Osteoblast (primary cell): ENCODE measurements at regions not wholly inside any gene's neighbourhood (a gene's known extent, or its start where the extent isn't known, plus 50 kb on each side); places are given as distances from the start of the nearest gene placed in this dataset.
"Not testable (repeated sequence)": the region's sequence is repeated elsewhere in the genome, so short reads cannot be mapped to it uniquely, and the experiment has no call there.

Source experiments
- DNase-seq: peaks from one replicate; pipeline ENCODE4 v3.0.0; 2011; ENCODE audit warnings: low spot score, mixed read lengths; ENCODE audit not compliant: insufficient read length; ENCODE audit errors: missing footprints
- H2AFZ ChIP-seq: 2 replicates; pipeline ENCODE4 v1.6.0; 2011; ENCODE audit warnings: mild to moderate bottlenecking, low read length
- H3K27ac ChIP-seq: 2 replicates; pipeline ENCODE4 v1.5.1; 2011; ENCODE audit warnings: mild to moderate bottlenecking, low read depth, low read length, moderate library complexity
- H3K27me3 ChIP-seq: 2 replicates; pipeline ENCODE4 v1.6.0; 2012; ENCODE audit warnings: mild to moderate bottlenecking, control low read depth, inconsistent platforms, low read length, moderate library complexity; ENCODE audit not compliant: insufficient read depth
- H3K36me3 ChIP-seq: 2 replicates; pipeline ENCODE4 v1.5.1; 2011; ENCODE audit warnings: mild to moderate bottlenecking, low read length, control low read depth, moderate library complexity; ENCODE audit not compliant: insufficient read depth
- H3K4me1 ChIP-seq: 2 replicates; pipeline ENCODE4 v1.5.1; 2011; ENCODE audit warnings: mild to moderate bottlenecking, low read length, control low read depth, moderate library complexity; ENCODE audit not compliant: insufficient read depth
- H3K4me2 ChIP-seq: 2 replicates; pipeline ENCODE4 v1.6.0; 2011; ENCODE audit warnings: mild to moderate bottlenecking, low read length; ENCODE audit not compliant: insufficient read depth
- H3K4me3 ChIP-seq: fragments of 200-600 bp; sonication (generic); 3 replicates; pipeline ENCODE4 v1.5.1; 2012; ENCODE audit warnings: mild to moderate bottlenecking, low read length, inconsistent platforms; ENCODE audit not compliant: insufficient read depth
- H3K79me2 ChIP-seq: 2 replicates; pipeline ENCODE4 v1.6.0; 2012; ENCODE audit warnings: mild to moderate bottlenecking, low read length, control low read depth, inconsistent platforms; ENCODE audit not compliant: insufficient read depth
- H3K9me3 ChIP-seq: 2 replicates; pipeline ENCODE4 v1.5.1; 2011; ENCODE audit warnings: low read depth, low read length, control low read depth
- H4K20me1 ChIP-seq: 2 replicates; pipeline ENCODE4 v1.6.0; 2012; ENCODE audit warnings: mild to moderate bottlenecking, low read length, control low read depth; ENCODE audit not compliant: insufficient read depth
- TF ChIP-seq, protein P1 (sequence below): IDR thresholded peaks from 2 replicates; pipeline ENCODE4 v1.5.1; 2011; ENCODE audit warnings: mild to moderate bottlenecking, low read depth, low read length, moderate library complexity; ENCODE audit errors: extremely low read depth

DNA sequence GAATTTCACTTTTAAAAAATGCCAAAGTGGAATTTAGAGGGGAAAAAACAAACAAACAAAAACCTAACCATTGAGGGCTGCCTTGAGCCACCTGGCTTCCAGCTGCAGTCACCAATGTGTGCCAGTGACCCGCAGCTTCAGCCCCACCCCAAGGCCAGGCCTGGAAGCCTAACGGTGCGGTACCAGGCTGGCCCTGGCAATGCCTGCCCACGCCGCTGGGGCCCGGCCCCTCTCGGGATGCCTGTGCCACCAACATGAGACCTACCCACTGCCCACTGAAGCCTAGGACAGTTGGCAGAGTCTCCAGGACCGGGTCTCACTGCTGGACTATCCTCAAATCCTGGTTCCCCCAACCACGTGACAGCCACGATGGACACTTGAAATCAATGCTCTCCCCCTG lies 96.6 kb downstream of the NCOR2 start:
- Histone ChIP-seq H3K4me1 (no peaks in the 10 kb centered on the region), H4K20me1 (peaks cover 25% of the 10 kb centered on the region), H3K36me3 (peaks cover 39% of the 10 kb centered on the region), H3K79me2 (peaks cover 20% of the 10 kb centered on the region), H3K27me3 (no peaks in the 10 kb centered on the region), H3K4me3 (no peak overlapping the region), H3K4me2 (no peak overlapping the region), H3K27ac (no peak overlapping the region), H3K9me3 (peaks cover 7% of the 10 kb centered on the region), H2AFZ (no peak overlapping the region)
- no peak for DNase-seq
- TF ChIP-seq, protein P1, sequence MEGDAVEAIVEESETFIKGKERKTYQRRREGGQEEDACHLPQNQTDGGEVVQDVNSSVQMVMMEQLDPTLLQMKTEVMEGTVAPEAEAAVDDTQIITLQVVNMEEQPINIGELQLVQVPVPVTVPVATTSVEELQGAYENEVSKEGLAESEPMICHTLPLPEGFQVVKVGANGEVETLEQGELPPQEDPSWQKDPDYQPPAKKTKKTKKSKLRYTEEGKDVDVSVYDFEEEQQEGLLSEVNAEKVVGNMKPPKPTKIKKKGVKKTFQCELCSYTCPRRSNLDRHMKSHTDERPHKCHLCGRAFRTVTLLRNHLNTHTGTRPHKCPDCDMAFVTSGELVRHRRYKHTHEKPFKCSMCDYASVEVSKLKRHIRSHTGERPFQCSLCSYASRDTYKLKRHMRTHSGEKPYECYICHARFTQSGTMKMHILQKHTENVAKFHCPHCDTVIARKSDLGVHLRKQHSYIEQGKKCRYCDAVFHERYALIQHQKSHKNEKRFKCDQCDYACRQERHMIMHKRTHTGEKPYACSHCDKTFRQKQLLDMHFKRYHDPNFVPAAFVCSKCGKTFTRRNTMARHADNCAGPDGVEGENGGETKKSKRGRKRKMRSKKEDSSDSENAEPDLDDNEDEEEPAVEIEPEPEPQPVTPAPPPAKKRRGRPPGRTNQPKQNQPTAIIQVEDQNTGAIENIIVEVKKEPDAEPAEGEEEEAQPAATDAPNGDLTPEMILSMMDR: no peak

DNA sequence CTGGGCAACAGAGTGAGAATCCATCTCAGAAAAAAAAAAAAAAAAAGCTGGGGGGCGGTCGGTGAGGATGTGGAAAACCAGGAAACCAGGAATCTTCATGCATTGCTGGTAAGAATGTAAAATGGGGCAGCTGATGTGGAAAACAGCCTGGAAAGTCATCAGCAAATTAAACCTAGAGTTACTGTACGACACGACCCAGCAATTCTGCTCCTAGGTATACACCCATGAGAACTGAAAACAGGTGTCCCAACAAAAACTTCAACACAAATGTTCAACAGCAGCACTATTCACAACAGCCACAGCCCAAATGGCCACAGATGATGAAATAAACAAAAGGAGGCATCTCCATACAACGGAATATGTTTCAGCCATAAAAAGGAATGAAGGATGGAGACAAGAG lies 97.3 kb downstream of the NCOR2 start:
- H3K4me2 ChIP-seq: no peak overlapping the region
- peaks cover 20% of the 10 kb centered on the region for H3K79me2 ChIP-seq
- H4K20me1 ChIP-seq: peaks cover 23% of the 10 kb centered on the region
- TF ChIP-seq, protein P1: no peak
- no peaks in the 10 kb centered on the region for H3K4me1 ChIP-seq
- peaks cover 7% of the 10 kb centered on the region for H3K9me3 ChIP-seq
- no peaks in the 10 kb centered on the region for H3K27me3 ChIP-seq
- H2AFZ ChIP-seq: no peak overlapping the region
- H3K4me3 ChIP-seq: no peak overlapping the region
- peaks cover 46% of the 10 kb centered on the region for H3K36me3 ChIP-seq
- no peak overlapping the region for H3K27ac ChIP-seq
- no peak for DNase-seq

DNA sequence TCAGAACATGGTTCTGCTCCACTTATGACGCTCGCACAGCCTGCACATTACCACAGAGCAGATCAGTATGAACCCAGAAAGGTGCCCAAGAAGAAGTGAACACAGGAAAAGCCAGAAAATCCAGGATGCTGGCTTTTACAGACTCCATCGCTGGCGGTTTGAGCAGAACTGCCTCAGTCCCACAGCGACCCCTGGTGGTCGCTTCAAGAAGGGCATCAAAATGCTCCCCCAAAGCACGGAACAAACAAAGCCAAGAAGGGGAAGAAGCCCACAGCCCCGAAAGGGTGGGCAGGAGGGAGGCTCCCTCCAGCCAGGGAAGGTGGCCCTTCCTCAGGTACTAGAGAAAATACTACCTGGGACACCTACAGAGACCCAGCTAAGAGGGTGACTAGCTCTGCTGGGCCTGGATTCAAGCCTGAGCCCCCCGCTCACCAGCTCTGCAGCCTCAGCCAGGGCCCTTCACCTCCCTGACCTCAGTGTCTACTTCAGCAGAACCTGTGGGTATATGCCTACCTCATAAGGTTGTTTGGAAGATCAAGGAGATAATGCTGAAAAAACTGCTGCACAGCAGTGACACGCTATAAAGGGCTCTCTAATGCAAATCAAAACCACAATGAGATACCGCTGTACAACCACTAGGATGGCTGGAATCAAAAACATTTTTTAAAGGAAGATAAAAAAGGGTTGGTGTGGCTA lies 98.1 kb downstream of the NCOR2 start:
- no peak overlapping the region for H3K4me3 ChIP-seq
- H3K27ac ChIP-seq: no peak overlapping the region
- no peaks in the 10 kb centered on the region for H3K4me1 ChIP-seq
- H3K4me2 ChIP-seq: no peak overlapping the region
- peaks cover 54% of the 10 kb centered on the region for H3K36me3 ChIP-seq
- no peak for DNase-seq
- H3K9me3 ChIP-seq: peaks cover 7% of the 10 kb centered on the region
- TF ChIP-seq, protein P1: peak; percentile 58
- H3K27me3 ChIP-seq: no peaks in the 10 kb centered on the region
- no peak overlapping the region for H2AFZ ChIP-seq
- peaks cover 20% of the 10 kb centered on the region for H3K79me2 ChIP-seq
- peaks cover 25% of the 10 kb centered on the region for H4K20me1 ChIP-seq

DNA sequence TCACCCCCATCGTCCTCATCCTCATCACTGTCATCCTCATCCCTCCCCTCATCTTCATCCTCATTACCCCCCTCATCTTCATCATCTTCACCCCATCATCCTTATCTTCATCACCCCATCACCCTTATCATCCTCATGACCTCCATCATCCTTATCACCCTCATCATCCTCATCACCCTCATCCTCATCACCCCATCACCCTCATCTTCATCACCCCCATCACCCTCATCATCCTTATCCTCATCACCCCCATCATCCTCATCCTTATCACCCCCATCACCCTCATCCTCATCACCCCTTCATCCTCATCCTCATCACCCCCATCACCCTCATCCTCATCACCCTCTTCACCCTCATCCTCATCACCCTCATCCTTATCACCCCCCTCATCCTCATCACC lies 99.9 kb downstream of the NCOR2 start:
- H4K20me1 ChIP-seq: peaks cover 27% of the 10 kb centered on the region
- H3K9me3 ChIP-seq, H3K4me3 ChIP-seq, H2AFZ ChIP-seq, H3K27me3 ChIP-seq, H3K4me2 ChIP-seq, DNase-seq, H3K27ac ChIP-seq, H3K4me1 ChIP-seq: not testable (repeated sequence)
- peaks cover 17% of the 10 kb centered on the region for H3K79me2 ChIP-seq
- peaks cover 43% of the 10 kb centered on the region for H3K36me3 ChIP-seq
